Upper lobe of left lung (tissue), 6 donors: ENCODE measurements at regions not wholly inside any gene's neighbourhood (a gene's known extent, or its start where the extent isn't known, plus 50 kb on each side); places are given as distances from the start of the nearest gene placed in this dataset.

Source experiments
- ATAC-seq, 2 donors: fragments of 200-7000 bp; cut with Tn5 transposase; one replicate each; pipeline ENCODE4 v1.9.1; 2022; ENCODE audit warnings: mild to moderate bottlenecking in 2 of 2, moderate library complexity in 2 of 2; ENCODE audit not compliant: low FRiP score in 2 of 2
- DNase-seq, 2 donors: peaks; one replicate each; pipeline ENCODE4 v3.0.0-alpha.2; 2019 to 2020
- H3K27ac ChIP-seq, 4 donors: fragments of 200-600 bp; sonication (generic); one replicate each; pipeline ENCODE4 v1.5.1; 2016 to 2019
- H3K27me3 ChIP-seq, 4 donors: fragments of 200-600 bp; sonication (generic); one replicate each; pipeline ENCODE4 v1.5.1; 2017 to 2019
- H3K36me3 ChIP-seq, 4 donors: fragments of 200-600 bp; sonication (generic); one replicate each; pipeline ENCODE4 v1.5.1; 2016 to 2019
- H3K4me1 ChIP-seq, 4 donors: fragments of 200-600 bp; sonication (generic); one replicate each; pipeline ENCODE4 v1.5.1; 2018 to 2019
- H3K4me3 ChIP-seq, 4 donors: fragments of 200-600 bp; sonication (generic); one replicate each; pipeline ENCODE4 v1.5.1; 2017 to 2019; ENCODE audit warnings: mild to moderate bottlenecking in 2 of 4, moderate library complexity in 1 of 4
- H3K9me3 ChIP-seq, 4 donors: fragments of 200-600 bp; sonication (generic); one replicate each; pipeline ENCODE4 v1.5.1; 2018 to 2019
- CTCF ChIP-seq, 6 experiments: fragments of 450-650 bp in 4 of 6; fragments of 200-600 bp in 2 of 6; sonication (generic) in 2 of 6; IDR thresholded peaks; one replicate each; pipeline ENCODE4 v1.5.1; 2016 to 2019; ENCODE audit warnings: antibody characterized with exemption in 6 of 6
- EP300 ChIP-seq, 4 donors: sonication (generic); formaldehyde crosslinking; IDR thresholded peaks; one replicate each; pipeline ENCODE4 v1.5.1; 2017; ENCODE audit warnings: antibody characterized with exemption in 4 of 4, control low read depth in 2 of 4
- POLR2A ChIP-seq, 4 donors: fragments of 450-650 bp; IDR thresholded peaks; one replicate each; pipeline ENCODE4 v1.5.1; 2016 to 2017; ENCODE audit warnings: antibody characterized with exemption in 4 of 4, mild to moderate bottlenecking in 2 of 4
- POLR2AphosphoS5 ChIP-seq, 2 donors: sonication (generic); formaldehyde crosslinking; IDR thresholded peaks; one replicate each; pipeline ENCODE4 v1.5.1; 2017; ENCODE audit warnings: antibody characterized with exemption in 2 of 2
- WGBS, 2 donors: methylation state at CpG; one replicate each; pipeline ENCODE4 v1.1.5; 2017 to 2018; 5-methylcytosine and 5-hydroxymethylcytosine counted together
- donor health status: DM: no; HTN: no; CAD: no; lungs with moderate emphysema.
- donor health status: DM: no; HTN: yes; CAD: no; lungs with severe emphysema.

- H3K27me3 ChIP-seq: no peaks in the 10 kb centered on the region
- H3K36me3 ChIP-seq: no peaks in the 10 kb centered on the region
- H3K4me1 ChIP-seq: no peaks in the 10 kb centered on the region
- no peak for DNase-seq
- no peak for TF ChIP-seq POLR2AphosphoS5 (IDR thresholded peaks at IDR 0.05)
- TF ChIP-seq EP300 (IDR thresholded peaks at IDR 0.05): no peak
- TF ChIP-seq CTCF (IDR thresholded peaks at IDR 0.05): no peak
- no peak overlapping the region for H3K27ac ChIP-seq
- no peak for ATAC-seq
- WGBS, 2 donors: 51 to 69% methylated on average over 5 of the region's 5 CpGs
- H3K9me3 ChIP-seq: no peaks in the 10 kb centered on the region
- no peak overlapping the region for H3K4me3 ChIP-seq
Observed at GRCh38 chr14:86510491-86510890, 980.5 kb downstream of the FLRT2 start.

GRCh38 chr14:86505808-86506207 lies 975.9 kb downstream of the FLRT2 start:
- H3K36me3 ChIP-seq: no peaks in the 10 kb centered on the region
- no peaks in the 10 kb centered on the region for H3K4me1 ChIP-seq
- no peak overlapping the region for H3K4me3 ChIP-seq
- TF ChIP-seq POLR2AphosphoS5 (IDR thresholded peaks at IDR 0.05) (no peak), POLR2A (IDR thresholded peaks at IDR 0.05) (no peak), CTCF (IDR thresholded peaks at IDR 0.05) (no peak), EP300 (IDR thresholded peaks at IDR 0.05) (no peak)
- ATAC-seq (no peak), DNase-seq (no peak)
- no peaks in the 10 kb centered on the region for H3K9me3 ChIP-seq
- no peaks in the 10 kb centered on the region for H3K27me3 ChIP-seq
- H3K27ac ChIP-seq: no peak overlapping the region

- 39 to 57% methylated on average over 2 of the region's 2 CpGs for WGBS, 2 donors
- H3K4me1 ChIP-seq: no peaks in the 10 kb centered on the region
- H3K27ac ChIP-seq: no peak overlapping the region
- ATAC-seq (no peak), DNase-seq (no peak)
- H3K9me3 ChIP-seq: peaks cover 0 to under 1% (median 0%) of the 10 kb centered on the region in 4 donors
- no peaks in the 10 kb centered on the region for H3K36me3 ChIP-seq
- H3K4me3 ChIP-seq: no peak overlapping the region
- no peaks in the 10 kb centered on the region for H3K27me3 ChIP-seq
- TF ChIP-seq POLR2AphosphoS5 (IDR thresholded peaks at IDR 0.05) (no peak), POLR2A (IDR thresholded peaks at IDR 0.05) (no peak), CTCF (IDR thresholded peaks at IDR 0.05) (no peak), EP300 (IDR thresholded peaks at IDR 0.05) (no peak)
Observed at GRCh38 chr14:86501611-86502010, 971.7 kb downstream of the FLRT2 start.

- WGBS, 2 donors: 49 to 57% methylated on average over 3 of the region's 3 CpGs
- TF ChIP-seq EP300 (IDR thresholded peaks at IDR 0.05) (no peak), POLR2A (IDR thresholded peaks at IDR 0.05) (no peak), POLR2AphosphoS5 (IDR thresholded peaks at IDR 0.05) (no peak), CTCF (IDR thresholded peaks at IDR 0.05) (no peak)
- peaks cover 0 to 3% (median 1%) of the 10 kb centered on the region in 4 donors for H3K9me3 ChIP-seq
- DNase-seq (no peak), ATAC-seq (no peak)
- H3K36me3 ChIP-seq: no peaks in the 10 kb centered on the region
- H3K4me1 ChIP-seq: no peaks in the 10 kb centered on the region
- no peak overlapping the region for H3K4me3 ChIP-seq
- H3K27me3 ChIP-seq: no peaks in the 10 kb centered on the region
- no peak overlapping the region for H3K27ac ChIP-seq
Observed at GRCh38 chr14:86491743-86492142, 961.8 kb downstream of the FLRT2 start.

GRCh38 chr14:86481104-86481503 lies 951.2 kb downstream of the FLRT2 start:
- Histone ChIP-seq H3K9me3 (no peaks in the 10 kb centered on the region), H3K27me3 (no peaks in the 10 kb centered on the region), H3K4me3 (no peak overlapping the region), H3K27ac (no peak overlapping the region), H3K36me3 (no peaks in the 10 kb centered on the region), H3K4me1 (no peaks in the 10 kb centered on the region)
- TF ChIP-seq EP300 (IDR thresholded peaks at IDR 0.05) (no peak), POLR2A (IDR thresholded peaks at IDR 0.05) (no peak), CTCF (IDR thresholded peaks at IDR 0.05) (no peak), POLR2AphosphoS5 (IDR thresholded peaks at IDR 0.05) (no peak)
- DNase-seq (no peak), ATAC-seq (peak in 1 of 2 donors; percentile 51)
